ENCODE measurements at regions not wholly inside any gene's neighbourhood (a gene's known extent, or its start where the extent isn't known, plus 50 kb on each side); places are given as distances from the start of the nearest gene placed in this dataset.

GRCh38 chr3:177777699-177778098 lies 580.4 kb upstream of the TBL1XR1 start:
- TF ChIP-seq POLR2A (IDR thresholded peaks at IDR 0.05): no peak
- TF ChIP-seq POLR2AphosphoS5 (IDR thresholded peaks at IDR 0.05): no peak
- TF ChIP-seq, protein P1, sequence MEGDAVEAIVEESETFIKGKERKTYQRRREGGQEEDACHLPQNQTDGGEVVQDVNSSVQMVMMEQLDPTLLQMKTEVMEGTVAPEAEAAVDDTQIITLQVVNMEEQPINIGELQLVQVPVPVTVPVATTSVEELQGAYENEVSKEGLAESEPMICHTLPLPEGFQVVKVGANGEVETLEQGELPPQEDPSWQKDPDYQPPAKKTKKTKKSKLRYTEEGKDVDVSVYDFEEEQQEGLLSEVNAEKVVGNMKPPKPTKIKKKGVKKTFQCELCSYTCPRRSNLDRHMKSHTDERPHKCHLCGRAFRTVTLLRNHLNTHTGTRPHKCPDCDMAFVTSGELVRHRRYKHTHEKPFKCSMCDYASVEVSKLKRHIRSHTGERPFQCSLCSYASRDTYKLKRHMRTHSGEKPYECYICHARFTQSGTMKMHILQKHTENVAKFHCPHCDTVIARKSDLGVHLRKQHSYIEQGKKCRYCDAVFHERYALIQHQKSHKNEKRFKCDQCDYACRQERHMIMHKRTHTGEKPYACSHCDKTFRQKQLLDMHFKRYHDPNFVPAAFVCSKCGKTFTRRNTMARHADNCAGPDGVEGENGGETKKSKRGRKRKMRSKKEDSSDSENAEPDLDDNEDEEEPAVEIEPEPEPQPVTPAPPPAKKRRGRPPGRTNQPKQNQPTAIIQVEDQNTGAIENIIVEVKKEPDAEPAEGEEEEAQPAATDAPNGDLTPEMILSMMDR (IDR thresholded peaks at IDR 0.05): peak in 2 of 3 donors; percentile 37 to 46

Measured in breast epithelium (tissue), 3 donors.